GM18507 (cell line): ENCODE measurements at regions not wholly inside any gene's neighbourhood (a gene's known extent, or its start where the extent isn't known, plus 50 kb on each side); places are given as distances from the start of the nearest gene placed in this dataset.

Experiments
- DNase-seq: peaks from one replicate; pipeline ENCODE4 v3.0.0; 2011; ENCODE audit warnings: low read depth; ENCODE audit not compliant: insufficient read length; ENCODE audit errors: extremely low spot score
- FAIRE-seq: peaks from 2 replicates; lab custom pipeline; 2011; peaks lifted over from hg19 to GRCh38; lab: Jason Lieb, UNC

DNA sequence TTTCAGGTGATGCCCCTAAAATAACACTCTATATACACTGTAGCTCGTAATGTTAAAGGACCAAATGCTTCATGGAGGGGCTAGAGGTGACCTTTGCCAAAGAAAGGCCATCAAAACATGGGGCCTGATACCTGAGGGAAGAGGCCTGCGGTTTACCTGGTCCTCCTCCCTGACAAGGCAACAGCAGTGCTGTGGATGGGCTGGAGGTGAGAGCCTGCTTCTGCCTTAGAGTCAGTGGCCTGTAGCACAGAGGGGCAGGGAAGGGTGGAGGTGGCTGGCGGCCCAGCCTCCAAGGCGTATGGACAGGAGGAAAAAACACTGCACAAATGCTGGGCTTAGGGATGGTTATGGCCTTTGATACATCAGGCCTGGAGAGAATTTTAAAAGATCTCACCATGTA is 137.8 kb upstream of the USP38 start:
- no peak for FAIRE-seq
- DNase-seq: no peak

DNA sequence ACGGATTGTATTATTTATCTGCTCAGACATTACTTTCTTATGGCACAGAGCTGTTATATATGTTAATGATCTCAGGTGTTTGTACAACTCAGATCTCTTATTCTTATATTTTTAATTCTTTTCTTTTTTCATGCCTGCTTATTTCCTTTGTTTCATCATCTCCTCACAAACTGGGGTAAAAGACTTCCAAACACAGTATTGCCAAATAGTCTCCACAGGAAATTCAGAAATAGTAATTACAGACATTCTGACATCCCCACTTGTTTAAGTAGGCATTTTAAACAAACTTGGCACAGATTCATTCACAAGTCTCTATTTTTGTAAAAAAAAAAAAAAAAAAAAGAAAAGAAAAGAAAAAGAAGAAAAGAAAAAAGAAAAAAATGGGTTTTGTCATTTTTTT is 129.7 kb upstream of the USP38 start:
- DNase-seq: no peak
- FAIRE-seq: no peak

DNA sequence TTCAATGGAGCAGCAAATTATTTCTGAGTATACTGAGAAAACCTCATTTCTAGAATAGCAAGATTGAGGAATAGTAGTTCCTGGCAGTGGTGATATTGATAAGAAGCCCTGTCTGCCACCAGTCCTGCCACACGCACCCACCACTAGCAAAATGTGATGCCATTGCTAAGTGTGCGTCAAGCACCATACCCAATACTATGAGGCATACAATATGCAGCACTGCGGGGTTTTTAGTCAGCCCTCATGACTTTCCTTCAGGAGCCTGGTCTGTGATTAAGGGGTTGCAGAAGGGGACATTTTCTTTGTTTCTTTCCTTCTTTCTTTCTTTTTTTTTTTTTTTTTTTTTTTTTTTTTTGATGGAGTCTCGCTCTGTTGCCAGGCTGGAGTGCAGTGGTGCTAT is 128.7 kb upstream of the USP38 start:
- DNase-seq (no peak), FAIRE-seq (no peak)

DNA sequence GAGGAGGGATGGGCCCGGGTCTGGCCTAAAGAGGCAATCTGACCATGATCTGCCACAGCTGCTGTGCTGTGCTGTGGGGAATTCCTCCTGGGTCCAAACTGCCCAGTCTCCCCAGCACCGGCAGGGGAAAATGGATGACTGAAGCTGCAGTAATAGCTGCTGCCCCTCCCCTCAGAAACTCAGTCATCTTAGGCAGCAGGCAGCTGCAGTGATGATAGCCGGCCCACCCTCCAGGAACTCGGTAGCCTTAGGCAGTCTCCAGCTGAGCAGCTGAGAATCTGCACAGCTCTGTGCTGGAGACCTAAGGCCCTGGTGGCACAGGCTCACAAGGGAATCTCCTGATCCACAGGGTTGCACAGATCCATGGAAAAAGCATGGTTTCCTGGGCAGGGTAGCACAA is 113.4 kb upstream of the USP38 start:
- DNase-seq (no peak), FAIRE-seq (no peak)

DNA sequence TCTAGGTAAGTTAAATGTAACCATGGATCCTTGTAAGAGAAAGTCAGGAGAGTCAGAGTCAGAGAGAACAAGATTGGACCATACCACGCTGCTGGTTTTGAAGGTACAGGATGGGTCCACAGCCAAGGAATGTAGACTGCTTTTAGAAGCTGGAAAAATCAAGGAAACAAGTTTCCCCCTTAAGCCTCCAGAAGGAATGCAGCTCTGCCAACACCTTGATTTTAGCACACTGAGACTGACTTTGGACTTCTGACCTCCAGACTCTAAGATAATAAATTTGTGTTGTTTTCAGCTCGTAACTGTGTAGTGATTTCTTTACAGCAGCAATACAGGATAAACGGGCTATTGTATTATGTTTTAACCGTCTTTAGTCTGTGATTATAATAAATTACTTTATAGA is 108.0 kb upstream of the USP38 start:
- DNase-seq: no peak
- FAIRE-seq: no peak

DNA sequence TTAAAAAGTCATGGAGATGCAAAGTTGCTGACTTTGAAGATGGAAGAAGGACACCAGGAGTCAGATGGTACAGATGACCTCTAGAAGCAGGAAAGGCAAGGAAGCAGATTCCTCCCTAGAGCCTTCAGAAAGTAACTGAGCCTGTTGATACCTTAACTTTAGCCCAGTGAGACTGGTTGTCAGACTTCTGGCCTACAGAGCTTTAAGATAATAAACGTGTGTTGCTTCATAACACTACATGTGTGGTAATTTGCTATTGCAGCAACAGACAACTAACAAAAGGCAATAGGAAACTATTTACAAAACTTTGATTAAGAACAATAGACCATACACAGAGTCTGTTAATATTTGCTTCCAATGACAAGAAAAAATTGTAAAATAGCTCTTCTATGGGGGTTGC is 102.0 kb upstream of the USP38 start:
- FAIRE-seq (no peak), DNase-seq (no peak)

DNA sequence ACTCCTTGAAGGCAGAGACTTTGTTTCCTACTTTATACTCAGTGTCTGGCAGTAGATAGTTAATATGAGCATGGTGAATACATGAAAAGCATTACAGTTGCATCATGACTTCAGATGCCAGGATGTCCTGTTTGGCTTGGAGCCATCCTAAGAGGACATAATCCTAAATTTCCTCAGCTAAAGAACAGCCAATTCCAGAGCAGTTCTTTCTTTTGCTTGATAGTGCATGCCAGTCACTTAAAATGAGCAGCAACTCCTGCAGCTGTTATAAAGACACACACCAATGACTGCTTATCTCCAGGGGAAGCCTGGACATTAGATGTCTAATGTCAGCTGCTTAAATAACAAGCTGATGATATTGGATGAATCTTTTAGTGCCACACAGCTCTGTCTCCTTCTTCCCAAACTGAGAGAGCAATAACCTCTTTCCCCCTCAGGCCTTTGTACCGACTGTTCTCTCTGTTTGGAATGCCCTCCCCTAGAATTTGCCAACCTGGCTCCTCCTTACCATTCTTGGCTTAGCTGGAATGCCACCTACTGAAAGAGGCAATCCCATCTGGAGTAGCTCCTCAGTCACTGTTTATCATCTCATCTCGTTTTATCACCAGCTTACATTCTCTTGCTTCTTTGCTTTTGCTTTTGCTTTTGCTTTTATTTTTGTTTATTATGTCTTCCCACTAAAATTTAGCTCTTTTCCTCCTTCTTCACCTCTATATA is 100.8 kb upstream of the USP38 start:
- FAIRE-seq (no peak), DNase-seq (no peak)

DNA sequence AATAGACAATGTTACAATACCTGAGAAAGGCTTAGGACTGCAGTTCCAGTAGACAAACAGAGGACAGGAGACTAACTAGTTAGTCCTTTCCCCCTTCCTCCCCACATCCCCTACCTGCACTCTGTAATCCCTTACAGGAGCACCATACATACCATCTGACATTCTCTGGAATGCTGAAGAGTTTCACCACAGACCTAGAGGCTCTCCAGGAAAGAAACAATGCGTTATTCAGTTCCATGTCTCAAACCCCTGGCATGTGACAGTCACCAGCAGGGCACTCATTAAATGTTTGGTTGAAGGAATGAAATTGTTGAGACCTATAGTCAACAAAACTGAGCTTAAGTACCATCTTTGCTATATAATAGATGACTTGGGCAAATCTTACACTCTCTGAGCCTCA is 100.2 kb upstream of the USP38 start:
- FAIRE-seq: no peak

DNA sequence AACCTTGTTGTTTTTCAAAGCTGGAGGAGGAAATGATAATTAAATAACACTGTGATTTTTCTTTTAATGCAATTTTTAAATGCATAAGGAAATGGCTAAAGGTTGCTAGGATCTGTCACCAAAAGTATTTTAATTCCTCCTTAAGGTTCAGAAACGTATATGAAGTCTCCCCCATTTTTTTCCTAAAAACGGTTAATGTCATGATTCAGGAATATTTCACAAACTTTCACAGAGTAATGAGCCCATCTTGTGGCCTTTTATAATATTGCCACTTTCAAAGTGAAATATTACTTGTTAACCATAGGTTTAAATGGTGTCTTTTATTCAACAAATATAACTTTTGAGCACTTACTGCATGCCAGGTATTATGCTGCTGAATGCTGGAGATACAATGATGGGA is 99.5 kb upstream of the USP38 start:
- no peak for FAIRE-seq
- DNase-seq: no peak

More for the DNA sequence above, 100.2 kb upstream of the USP38 start:
- DNase-seq: no peak

DNA sequence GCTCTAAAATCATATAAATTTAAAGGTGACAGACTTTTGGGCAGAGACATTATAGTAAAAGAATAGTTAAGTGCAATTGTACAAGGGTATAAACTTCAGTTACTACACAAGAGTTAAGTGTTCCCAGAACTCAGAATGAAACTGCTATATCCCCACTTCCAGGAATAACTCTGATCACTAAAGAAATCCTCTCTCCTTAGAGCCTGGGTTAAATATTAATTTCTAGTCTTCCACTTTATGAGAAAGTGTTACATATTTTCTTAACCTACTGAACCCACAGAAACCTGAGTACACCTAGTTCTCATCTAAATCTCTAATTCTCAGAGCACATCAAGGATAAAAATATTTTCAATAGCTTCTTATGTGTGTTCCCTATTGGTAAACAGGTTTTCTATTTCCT is 99.1 kb upstream of the USP38 start:
- DNase-seq (no peak), FAIRE-seq (no peak)

DNA sequence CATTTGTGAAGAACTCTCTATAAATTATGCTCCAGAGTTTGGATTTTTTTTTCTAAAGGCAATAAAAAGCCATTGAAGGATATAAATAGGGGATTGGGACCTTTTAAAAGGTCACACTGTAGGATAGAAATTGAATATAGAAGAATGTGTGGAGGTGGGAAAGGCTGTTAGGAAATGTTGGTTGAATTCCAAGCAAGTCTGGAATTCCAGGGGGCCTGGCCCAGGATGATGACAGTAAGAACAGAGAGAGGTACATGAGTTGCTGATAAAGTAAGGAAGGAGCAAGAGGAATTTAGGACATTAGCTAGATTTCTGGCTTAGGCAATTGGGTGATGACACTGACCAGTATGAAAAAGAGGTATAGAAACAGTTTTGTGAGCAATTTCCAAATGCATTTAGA is 95.4 kb upstream of the USP38 start:
- FAIRE-seq: no peak
- no peak for DNase-seq

DNA sequence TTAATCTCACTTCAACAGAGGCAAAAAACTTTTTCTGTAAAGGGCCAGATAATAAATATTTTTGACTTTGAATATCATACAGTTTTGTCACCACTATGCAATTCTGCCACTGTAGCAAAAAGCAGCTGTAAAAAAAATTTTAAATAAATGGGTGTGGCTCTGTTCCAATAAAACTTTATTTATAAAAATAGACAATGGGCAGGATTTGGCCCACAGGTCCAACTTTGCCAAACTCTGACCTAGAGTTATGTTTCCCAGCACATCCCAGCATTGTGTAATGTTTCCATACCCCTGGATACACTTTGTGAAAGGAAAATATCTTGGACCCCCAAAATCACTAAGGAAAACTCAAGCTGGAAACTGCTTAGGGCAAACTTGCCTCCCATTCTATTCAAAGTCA is 94.9 kb upstream of the USP38 start:
- DNase-seq (no peak), FAIRE-seq (no peak)

DNA sequence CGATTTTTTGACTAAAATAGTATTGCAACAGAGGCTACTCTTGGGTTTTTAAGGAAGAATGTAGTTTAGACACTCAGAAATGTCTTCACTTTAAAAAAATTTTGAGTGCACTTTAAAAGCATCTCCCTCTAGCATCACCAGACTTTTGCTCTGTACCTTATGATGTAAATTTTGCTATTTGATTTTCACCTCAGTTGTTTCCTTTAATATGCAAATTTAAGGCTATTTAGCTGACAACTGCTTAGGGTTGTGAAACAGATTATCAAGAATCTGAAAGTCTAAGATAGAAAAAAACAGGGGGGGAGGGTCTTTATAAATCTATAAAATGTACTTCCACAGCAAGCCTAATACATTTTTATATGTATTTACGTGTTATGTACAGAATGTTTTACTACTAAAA is 92.9 kb upstream of the USP38 start:
- DNase-seq (no peak), FAIRE-seq (no peak)

DNA sequence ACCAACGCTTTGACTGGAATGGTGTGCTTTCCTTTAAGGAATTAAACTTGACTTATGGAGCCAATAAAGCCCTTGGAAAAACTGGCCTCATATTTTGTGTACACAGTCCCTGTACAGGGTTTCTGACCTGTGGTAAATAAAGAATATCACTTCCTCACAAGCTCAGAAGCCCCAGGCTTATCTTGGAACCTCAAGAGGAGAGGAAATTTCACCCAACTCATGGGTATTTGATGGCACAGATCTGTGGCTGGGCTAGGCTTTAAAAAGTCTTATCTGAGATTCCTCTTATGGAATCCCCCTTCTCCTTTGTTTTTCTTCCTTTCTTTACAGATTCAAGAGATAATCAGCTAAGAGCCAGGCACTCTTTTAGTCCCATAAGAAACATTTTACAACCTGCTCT is 89.3 kb upstream of the USP38 start:
- FAIRE-seq (no peak), DNase-seq (no peak)

DNA sequence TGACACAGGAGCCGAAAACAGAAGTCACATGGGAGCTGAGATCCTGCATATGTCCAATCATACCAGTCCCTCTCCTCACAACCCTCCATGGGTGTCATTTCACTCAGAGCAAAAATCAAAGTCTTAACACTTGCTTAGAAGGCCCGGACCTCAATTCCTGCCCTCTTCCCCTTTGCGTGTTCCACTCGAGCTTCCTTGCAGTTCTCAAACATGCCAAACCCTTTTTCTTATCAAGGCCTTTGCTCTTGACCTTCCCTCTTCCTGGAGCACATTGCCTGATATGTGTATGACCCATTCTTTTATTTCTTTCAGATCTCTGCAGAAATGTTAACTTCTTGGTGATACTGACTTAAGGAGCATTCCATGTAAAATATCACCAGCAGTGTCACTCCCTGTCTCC is 87.0 kb upstream of the USP38 start:
- DNase-seq (no peak), FAIRE-seq (no peak)

DNA sequence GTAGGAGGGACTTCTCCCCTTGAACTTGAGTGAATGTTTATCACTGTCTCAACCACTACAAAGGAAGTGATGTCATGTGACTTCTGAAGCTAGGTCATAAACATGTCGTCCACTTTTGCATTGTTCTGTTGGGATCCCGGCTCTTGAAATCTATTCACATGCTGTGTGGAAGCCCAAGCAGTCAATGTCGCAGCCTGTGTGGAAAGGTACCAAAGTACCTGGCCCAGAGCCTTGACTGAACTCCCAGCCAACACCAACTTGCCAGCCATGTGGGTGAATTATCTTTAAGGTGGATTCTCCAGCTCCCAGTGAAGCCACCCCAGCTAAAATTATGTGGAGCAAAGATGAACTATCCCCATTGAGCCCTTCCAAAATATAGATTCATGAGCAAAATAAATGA is 85.0 kb upstream of the USP38 start:
- FAIRE-seq: no peak
- no peak for DNase-seq

DNA sequence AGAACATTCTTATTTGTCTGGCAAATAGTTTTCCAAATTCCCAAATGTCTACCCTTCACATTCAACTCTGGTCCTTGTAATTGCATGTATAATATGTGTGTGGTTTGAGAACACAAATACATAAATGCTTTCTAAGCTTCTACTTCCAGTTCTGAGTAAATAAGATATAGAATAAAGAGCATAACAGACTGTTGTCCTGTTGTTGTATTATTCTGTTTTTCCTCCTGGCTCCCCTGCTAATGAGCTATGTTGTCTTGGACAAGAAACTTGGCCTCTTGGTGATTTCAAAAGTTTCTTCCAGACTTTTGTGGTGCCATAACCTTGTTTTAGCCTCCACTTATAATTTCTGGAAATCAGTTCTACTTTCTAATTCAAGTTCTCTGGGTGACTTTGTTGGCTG is 75.3 kb upstream of the USP38 start:
- FAIRE-seq (no peak), DNase-seq (no peak)

DNA sequence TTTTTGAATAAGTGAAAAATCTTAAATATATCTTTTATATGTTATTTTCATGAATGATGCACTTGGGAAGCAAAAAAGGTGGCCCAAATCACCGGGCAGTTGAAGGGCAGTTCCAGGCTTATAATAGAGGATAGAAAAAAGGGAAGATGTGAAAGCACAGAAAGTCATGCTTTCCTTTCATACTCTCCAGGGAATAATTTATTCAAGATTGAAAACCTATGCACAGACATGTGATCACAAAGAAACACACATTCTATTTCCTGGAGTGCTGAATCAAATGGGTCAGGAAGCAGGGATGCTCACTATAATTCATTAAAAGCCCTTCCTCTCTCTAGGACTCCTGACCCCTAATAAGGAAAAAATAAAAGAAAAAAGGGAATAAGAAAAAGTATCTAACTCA is 66.1 kb upstream of the USP38 start:
- FAIRE-seq (no peak), DNase-seq (no peak)

DNA sequence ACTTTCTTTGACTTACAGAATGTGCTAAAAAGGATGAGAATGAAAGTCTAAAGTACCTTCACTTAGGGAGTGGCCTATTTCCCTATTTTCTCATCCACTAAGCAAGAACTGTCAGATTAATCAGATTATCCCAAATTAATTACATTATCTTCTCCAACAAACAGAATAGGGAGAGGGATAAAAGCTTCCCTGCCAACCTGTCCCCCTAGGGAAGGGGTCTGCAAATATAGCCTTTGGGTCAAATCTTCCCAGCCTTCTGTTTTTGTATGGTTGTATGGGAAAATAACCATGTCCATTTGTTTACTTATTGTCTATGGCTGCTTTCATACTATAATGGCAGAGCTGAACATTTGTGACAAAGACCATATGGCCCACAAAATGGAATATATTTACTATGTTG is 57.1 kb upstream of the USP38 start:
- no peak for FAIRE-seq
- DNase-seq: no peak

DNA sequence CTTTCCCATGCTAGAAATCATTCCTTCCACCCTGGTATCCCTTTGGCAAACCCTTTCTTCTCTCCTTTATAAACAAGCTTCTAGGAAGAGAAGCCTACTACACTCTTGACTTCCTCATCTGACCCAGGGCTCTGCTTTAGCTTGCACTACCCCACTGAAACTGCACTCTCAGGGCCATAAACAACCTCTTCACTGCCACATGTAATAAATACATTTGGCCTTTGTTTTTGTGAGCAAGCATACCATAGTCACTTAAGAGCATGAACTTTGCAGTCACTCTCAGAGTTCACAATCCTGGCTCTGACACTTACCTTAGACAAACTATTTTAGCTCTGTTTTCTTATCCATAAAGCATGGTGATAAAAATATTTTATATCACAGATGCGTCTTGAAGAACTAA is 50.7 kb upstream of the USP38 start:
- FAIRE-seq: no peak
- no peak for DNase-seq
